ENCODE measurements at regions not wholly inside any gene's neighbourhood (a gene's known extent, or its start where the extent isn't known, plus 50 kb on each side); places are given as distances from the start of the nearest gene placed in this dataset.

GRCh38 chr12:90253136-90253535 lies 544.5 kb upstream of the ATP2B1 start:
- TF ChIP-seq CTCF (IDR thresholded peaks at IDR 0.05; ENCODE audit: low read length) (no peak), EZH2 (optimal IDR thresholded peaks at IDR 0.05; ENCODE audit: low read depth, low read length) (no peak)
